ENCODE measurements at regions not wholly inside any gene's neighbourhood (a gene's known extent, or its start where the extent isn't known, plus 50 kb on each side); places are given as distances from the start of the nearest gene placed in this dataset.

DNA sequence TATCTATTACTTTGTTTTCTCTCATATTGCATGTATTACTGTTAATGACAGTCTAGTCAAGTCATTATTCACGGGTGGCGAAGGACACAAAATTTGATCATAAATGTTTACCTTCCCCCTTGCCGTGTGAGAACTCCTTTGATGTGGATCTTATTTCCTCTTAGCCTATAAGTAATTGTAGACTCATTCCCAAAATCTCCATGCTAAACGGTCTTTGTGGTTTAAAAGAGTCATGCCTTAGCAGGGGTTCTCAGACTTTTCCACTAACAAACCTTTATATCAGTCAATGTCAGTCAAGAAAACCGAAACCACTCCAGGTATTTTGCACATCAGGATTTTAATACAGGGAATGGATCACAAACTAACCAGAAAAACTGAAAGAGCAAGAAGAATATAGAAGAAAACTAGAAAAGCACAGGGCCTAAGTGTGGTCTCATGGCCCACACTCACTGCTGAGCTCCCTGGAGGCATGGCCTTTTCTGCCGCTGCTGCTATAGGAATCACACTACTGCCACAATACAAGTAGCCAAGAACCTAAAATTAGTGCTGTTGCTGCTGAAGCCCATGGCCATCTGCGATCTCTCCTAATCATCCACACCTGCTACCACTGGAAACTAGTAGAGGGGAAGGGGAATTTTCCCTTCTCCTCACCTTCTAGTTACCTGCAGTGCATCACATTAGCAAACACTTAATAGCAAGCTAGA is 186.0 kb upstream of the POU3F2 start:
- DNase-seq = no peak

DNA sequence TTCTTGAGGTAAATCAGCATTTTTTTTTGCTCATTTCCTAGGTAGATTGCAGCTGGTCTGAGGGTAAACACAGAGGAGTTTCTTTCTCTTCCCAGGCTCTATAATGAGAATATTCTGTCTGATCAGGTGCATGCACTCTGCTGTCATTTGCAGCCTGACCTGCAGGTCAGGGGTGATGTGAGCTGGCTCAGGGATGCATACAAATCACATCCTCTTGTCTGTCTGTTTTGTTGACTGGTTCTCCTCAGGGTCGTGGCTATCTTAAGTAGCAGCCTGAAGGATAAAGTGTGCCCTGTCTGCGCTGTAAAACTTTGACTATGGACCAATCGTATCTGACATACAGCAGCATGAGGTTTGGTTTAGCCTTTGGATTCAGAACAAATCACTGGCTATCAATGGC is 183.4 kb upstream of the POU3F2 start:
- DNase-seq = no peak

- DNase-seq = no peak
Measured at GRCh38 chr6:98653179-98653578, 181.2 kb upstream of the POU3F2 start.

- peak; percentile 53 to 73 (median 60) for DNase-seq
Measured at GRCh38 chr6:98657764-98658163, 176.6 kb upstream of the POU3F2 start.

DNA sequence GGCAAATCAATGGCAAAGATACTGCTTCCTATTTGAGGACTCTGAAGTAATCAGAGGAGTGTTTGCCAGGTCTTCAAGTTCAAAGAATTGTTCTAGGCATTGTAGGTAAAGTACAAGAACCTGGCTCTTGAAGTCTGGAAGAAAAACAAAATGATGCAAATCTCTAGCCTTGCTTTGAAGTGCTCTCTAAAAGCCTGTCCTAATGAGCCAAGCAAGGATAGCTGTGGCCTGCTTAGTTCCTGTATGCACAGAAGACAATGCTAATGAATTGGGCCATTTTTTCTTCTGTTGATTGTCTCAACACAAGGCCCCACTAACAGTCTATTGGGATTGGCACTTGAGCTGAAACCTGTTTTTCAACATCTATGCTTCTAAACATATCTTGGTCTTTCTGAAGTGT is 165.0 kb upstream of the POU3F2 start:
- no peak for DNase-seq

- DNase-seq = no peak
Measured at GRCh38 chr6:98670045-98670746, 164.2 kb upstream of the POU3F2 start.

- DNase-seq = no peak
Measured at GRCh38 chr6:98672681-98673475, 161.5 kb upstream of the POU3F2 start.

- no peak for DNase-seq
Measured at GRCh38 chr6:98678481-98678880, 155.9 kb upstream of the POU3F2 start.

DNA sequence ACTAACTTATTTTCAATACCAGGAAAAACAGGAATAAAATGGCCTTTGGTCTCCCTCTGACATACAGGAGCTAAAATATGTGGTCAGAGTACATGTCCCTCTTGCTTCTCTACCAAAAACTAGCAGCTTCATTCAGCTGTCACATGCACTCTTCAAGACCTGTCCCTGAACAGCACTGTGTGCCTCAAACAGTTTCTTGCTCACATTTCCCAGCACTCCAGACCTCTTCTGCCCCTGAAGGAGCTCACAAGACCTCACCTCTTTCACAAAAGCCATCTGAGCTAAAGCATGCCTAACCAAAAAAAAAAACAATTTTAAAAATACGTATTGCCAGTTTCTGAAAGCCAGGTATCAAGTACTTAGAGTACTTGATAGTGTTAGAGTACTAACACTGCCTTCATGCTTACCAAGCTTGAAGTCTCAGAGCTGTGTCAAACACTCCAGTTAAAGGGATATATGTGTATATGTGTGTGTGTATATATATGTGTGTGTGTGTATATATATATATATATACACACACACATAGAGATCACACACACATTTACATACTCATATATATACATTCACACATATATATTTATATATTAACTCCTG is 148.3 kb upstream of the POU3F2 start:
- no peak for DNase-seq

- no peak for DNase-seq
Measured at GRCh38 chr6:98687752-98688151, 146.6 kb upstream of the POU3F2 start.

- no peak for DNase-seq
Measured at GRCh38 chr6:98695091-98695801, 139.1 kb upstream of the POU3F2 start.

- no peak for DNase-seq
Measured at GRCh38 chr6:98711380-98711779, 123.0 kb upstream of the POU3F2 start.

DNA sequence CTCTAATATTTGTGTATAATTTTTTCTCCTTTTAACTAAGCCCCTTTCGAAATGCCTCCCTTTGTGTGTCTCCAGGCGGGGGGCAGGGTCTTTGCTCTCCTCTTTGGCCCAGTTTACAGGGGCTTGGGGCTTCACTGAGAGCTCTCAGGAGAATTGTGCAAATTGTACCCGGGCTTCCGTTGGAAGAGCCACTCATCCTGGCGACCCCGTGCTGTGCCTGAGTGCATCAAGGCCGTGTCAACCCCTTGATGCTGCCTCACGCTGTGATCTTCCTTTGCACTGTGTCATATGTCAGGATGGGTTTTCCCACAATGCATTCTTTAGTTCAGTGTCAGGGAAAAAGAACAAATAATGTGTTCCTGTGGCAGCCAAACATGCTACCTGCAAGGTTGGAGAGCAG is 118.0 kb upstream of the POU3F2 start:
- no peak for DNase-seq

GRCh38 chr6:98717322-98717877 is 117.0 kb upstream of the POU3F2 start:
- no peak for DNase-seq

GRCh38 chr6:98717988-98718387 is 116.4 kb upstream of the POU3F2 start:
- no peak for DNase-seq

GRCh38 chr6:98724537-98724936 is 109.8 kb upstream of the POU3F2 start:
- no peak for DNase-seq

GRCh38 chr6:98747273-98747672 is 87.1 kb upstream of the POU3F2 start:
- DNase-seq = no peak

DNA sequence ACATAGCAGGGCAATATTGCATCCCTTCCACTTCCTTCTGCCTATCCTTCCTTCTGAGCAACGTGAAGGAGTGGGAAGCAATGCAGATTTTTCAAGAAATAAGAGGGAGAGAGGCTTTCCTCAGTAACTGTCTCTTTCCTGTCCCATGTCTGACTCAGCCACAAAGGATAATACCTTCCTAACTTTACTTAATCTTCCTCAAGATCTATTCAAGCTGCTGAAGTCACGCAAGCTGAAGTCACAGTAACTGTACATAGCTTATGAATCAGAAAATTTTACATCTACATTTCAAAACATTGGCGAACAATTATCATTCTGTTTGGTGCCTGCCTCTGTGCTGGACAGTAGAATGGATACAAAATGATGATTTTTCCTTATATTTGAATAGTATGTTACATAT is 86.4 kb upstream of the POU3F2 start:
- no peak for DNase-seq

GRCh38 chr6:98759459-98759858 is 74.9 kb upstream of the POU3F2 start:
- no peak for DNase-seq

DNA sequence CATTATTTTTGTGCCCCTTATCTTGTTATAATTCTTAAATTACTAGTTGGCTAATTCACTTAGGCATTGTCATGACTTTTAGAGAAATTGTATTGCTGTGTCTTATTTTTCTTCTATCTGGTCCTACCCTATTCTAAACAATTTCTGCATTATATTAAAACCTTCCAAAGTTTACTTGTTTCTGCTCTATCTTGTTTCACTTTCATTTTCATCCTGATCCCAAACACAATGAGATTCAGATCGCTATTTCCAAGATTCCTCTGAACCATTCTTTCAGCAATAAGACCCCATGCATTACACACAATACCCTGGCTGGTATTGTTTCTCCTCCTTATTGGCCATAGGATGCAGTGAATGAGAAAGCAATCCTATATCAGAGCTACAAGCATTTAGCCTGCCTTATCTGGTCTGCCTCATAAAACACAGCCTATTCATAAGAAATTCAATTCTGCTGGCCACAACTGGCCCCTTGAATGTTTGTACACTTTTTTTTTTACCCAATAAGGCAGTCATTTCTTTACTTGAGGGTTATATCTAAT is 69.9 kb upstream of the POU3F2 start:
- no peak for DNase-seq

DNA sequence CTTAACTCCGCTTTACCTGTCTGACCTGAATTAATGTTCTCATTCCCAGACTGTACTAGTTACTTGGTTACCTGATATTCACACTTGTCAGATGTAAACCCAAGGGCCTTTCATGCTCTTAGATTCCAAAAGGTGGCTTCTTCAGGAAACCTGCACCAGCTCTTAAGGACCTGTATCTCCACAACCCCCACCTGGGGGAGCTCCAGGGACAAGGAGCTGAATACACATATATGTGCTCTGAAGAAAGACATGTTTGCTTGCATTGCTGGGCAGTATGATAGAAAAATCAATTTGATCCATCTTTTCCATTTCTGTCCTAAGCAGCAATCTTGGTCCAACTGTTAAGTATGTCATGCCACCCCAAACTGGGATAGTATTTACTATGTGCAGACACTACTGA is 64.8 kb upstream of the POU3F2 start:
- peak in 1 of 4 experiments; percentile 2 for DNase-seq

DNA sequence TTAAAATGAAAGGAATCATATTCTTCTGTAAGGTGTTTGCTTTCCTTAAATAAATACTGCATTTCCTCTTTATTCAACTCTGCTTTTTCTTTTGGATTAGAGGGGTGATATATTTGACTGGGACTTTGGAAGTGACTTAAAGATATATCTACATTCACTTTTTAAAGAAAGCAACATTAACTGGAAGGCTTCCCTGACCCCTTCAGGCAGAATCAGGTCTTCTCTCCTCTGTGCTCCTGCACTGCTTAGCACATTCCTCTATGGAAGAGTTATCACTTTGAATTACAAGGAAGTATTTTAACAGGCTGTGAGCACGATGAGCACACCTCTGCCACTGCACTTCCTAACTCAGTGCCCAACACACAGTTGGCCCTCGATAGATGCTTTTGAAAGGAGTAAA is 59.2 kb upstream of the POU3F2 start:
- no peak for DNase-seq
